Skeletal muscle satellite cell (primary cell): ENCODE measurements at regions not wholly inside any gene's neighbourhood (a gene's known extent, or its start where the extent isn't known, plus 50 kb on each side); places are given as distances from the start of the nearest gene placed in this dataset.

Experiments used
- H3K27me3 ChIP-seq: 2 replicates; pipeline ENCODE4 v1.7.0; 2013; ENCODE audit warnings: low read length; ENCODE audit not compliant: control insufficient read depth, insufficient read depth
- H3K36me3 ChIP-seq: 2 replicates; pipeline ENCODE4 v1.7.0; 2013; ENCODE audit warnings: mild to moderate bottlenecking, control low read depth, low read length; ENCODE audit not compliant: insufficient read depth
- H3K4me1 ChIP-seq: 2 replicates; pipeline ENCODE4 v1.7.0; 2013; ENCODE audit warnings: low read length; ENCODE audit not compliant: control insufficient read depth, insufficient read depth
- H3K4me2 ChIP-seq: 2 replicates; pipeline ENCODE4 v1.7.0; 2013; ENCODE audit warnings: mild to moderate bottlenecking, low read length
- H3K4me3 ChIP-seq: 2 replicates; pipeline ENCODE4 v1.7.0; 2013; ENCODE audit warnings: low read length
- H3K9ac ChIP-seq: 2 replicates; pipeline ENCODE4 v1.7.0; 2013; ENCODE audit warnings: mild to moderate bottlenecking, low read depth, low read length, moderate library complexity
- H3K9me3 ChIP-seq: replicated peaks from 2 replicates; pipeline ENCODE4 v1.7.0; 2013; ENCODE audit warnings: mild to moderate bottlenecking, control low read depth, low read length

DNA sequence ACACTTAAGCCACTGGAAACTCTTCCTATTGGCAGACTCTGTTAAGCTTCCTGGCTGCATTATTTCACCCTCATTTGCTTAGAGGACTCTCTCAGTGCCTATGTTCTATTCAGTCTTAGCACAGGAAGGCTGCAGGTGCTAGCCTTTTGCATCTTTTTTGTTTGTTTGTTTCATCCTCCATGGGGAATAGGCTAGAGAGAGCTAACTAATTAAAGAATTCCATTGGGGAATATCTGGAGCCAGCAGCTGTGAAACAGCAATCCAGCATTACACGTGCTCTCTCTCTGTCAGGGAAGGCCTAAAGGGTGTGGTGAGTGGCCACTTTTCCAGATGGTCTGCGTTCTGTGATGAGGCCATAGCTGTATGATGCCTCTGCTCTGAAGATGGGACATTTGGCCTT, 633.6 kb downstream of the SPRY1 start:
- Histone ChIP-seq H3K36me3 (no peaks in the 10 kb centered on the region), H3K9me3 (no peaks in the 10 kb centered on the region), H3K4me1 (no peaks in the 10 kb centered on the region), H3K27me3 (no peaks in the 10 kb centered on the region), H3K4me2 (no peak overlapping the region), H3K9ac (no peak overlapping the region), H3K4me3 (no peak overlapping the region)

DNA sequence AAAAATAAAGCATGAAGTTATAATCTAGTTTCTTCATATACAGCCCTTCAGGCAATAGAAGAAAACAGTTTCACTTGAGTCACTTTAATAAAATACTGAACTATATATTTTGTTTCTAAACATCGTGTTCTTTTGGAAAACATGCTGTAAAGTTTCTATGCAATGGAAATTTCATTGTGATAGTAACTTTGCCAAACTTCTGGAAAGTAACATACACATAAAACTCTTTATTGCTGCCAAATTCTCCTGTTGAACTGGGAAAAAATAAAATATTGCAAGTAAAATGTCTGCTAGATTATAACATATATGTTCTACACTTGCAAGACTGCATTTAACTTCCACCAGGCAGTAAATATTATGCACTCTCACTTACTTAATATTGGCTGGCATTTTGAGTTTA, 635.4 kb downstream of the SPRY1 start:
- H3K4me3 ChIP-seq: no peak overlapping the region
- H3K4me2 ChIP-seq: no peak overlapping the region
- H3K36me3 ChIP-seq: no peaks in the 10 kb centered on the region
- no peaks in the 10 kb centered on the region for H3K4me1 ChIP-seq
- no peak overlapping the region for H3K9ac ChIP-seq
- no peaks in the 10 kb centered on the region for H3K27me3 ChIP-seq
- H3K9me3 ChIP-seq: no peaks in the 10 kb centered on the region

DNA sequence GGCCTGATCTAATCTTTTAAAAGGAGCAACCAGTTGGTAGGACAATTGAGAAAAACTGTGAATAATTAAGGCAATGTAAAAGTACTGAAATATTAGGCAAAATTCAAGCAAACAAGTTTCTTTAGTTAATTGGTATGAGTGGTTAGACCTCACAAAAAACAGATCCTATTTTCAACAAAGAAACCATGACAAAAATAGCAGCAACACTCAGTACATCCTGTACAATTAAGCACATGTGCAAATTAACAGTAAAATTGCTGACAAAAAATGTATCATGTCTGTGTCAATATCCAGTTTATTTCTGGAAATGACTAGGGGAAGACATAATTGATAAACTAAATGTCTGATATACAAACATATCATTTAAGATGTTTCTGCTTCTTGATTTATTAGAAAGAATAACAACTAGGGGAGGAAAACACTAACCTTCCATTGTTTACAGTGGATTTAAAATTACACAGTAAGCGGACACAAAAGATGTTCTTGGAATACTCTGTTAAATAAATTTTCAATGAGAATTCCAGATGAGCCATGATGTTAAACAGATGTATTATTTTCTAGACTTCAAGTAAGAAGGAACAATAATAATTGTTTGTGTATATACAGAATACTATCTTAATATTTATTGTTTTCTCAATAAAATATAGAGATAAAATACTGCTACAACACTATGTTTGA, 638.9 kb downstream of the SPRY1 start:
- H3K4me1 ChIP-seq: no peaks in the 10 kb centered on the region

DNA sequence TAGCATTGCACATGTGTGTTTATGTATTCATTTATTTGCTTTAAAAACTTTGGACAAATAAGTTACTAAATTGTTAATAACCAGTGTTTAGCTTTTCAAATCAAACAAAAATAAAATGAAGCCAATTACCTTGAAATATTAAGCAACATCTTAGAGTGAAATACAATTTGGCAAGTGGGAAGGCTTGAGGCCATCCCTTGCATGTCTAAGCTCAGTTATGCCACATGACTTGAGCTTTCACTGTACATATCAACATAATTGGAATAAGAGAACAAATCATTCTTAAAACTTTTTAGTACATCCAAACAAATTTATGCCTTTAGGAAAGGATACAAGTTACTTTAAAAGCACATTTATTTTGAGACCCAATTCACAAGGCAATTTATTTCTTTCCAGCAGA, 640.6 kb downstream of the SPRY1 start:
- Histone ChIP-seq H3K9me3 (no peaks in the 10 kb centered on the region), H3K4me3 (no peak overlapping the region), H3K4me2 (no peak overlapping the region), H3K36me3 (no peaks in the 10 kb centered on the region), H3K9ac (no peak overlapping the region), H3K27me3 (no peaks in the 10 kb centered on the region), H3K4me1 (no peaks in the 10 kb centered on the region)

More for the DNA sequence above, 638.9 kb downstream of the SPRY1 start:
- no peaks in the 10 kb centered on the region for H3K27me3 ChIP-seq
- no peak overlapping the region for H3K9ac ChIP-seq
- H3K4me3 ChIP-seq: no peak overlapping the region
- H3K9me3 ChIP-seq: no peaks in the 10 kb centered on the region
- no peak overlapping the region for H3K4me2 ChIP-seq
- no peaks in the 10 kb centered on the region for H3K36me3 ChIP-seq

DNA sequence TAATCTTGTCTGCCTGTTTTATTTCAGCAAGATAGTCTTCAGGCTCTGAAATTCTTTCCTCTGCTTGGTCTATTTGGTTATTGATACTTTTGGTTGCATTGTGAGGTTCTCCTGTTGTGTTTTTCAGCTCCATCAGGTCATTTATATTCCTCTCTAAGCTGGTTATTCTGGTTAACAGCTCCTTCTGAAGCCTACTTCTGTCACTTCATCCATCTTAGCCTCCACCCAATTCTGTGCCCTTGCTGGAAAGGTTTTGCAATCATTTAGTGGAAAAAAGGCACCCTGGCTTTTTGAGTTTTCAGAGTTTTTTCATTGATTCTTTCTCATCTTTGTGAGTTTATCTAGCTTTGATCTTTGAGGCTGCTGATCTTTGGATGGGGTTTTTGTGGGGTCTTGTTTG, 647.7 kb downstream of the SPRY1 start:
- Histone ChIP-seq H3K4me2 (no peak overlapping the region), H3K9me3 (no peaks in the 10 kb centered on the region), H3K9ac (no peak overlapping the region), H3K4me1 (no peaks in the 10 kb centered on the region), H3K4me3 (no peak overlapping the region), H3K36me3 (no peaks in the 10 kb centered on the region), H3K27me3 (no peaks in the 10 kb centered on the region)

DNA sequence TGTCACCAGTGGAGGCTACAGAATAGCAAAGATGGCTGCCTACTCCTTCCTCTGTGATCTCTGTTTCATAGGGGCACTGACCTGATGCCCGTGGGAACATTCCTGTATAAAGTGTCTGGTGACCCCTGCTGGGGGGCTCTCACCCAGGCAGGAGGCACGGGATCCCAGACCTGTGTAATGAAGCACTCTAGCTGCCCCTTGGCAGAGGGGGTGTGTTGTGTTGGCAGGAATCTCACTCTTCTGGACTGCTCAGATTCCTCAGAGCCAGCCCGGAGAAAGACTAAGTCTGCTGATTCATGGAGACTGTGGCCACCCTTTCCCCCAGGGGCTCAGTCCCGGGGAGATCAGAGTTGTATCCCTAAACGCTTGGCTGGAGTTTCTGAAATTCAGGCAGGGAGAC, 648.3 kb downstream of the SPRY1 start:
- H3K4me1 ChIP-seq: no peaks in the 10 kb centered on the region
- H3K27me3 ChIP-seq: no peaks in the 10 kb centered on the region

DNA sequence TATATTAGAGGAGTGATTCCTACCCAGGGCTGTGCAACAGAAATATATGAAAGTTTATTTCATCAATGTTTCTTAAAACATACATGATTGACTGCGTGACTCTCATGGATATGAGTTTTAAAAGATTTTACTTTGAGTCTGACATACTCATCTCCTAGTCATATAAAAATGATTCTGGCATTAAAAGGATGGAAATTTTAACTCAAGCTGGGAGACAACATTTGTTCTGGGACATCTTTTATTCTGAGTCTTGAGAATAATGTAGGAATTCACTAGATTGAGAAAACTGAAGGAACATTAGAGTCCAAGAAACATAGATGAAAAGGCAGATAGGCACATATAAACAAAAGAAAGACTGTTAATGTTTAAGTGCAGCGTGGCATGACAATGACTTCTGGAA, 649.6 kb downstream of the SPRY1 start:
- H3K36me3 ChIP-seq: no peaks in the 10 kb centered on the region
- no peaks in the 10 kb centered on the region for H3K4me1 ChIP-seq
- no peaks in the 10 kb centered on the region for H3K9me3 ChIP-seq
- no peak overlapping the region for H3K4me2 ChIP-seq
- no peak overlapping the region for H3K4me3 ChIP-seq
- H3K9ac ChIP-seq: no peak overlapping the region
- H3K27me3 ChIP-seq: no peaks in the 10 kb centered on the region

More for the DNA sequence above, 648.3 kb downstream of the SPRY1 start:
- Histone ChIP-seq H3K9me3 (no peaks in the 10 kb centered on the region), H3K4me3 (no peak overlapping the region), H3K36me3 (no peaks in the 10 kb centered on the region), H3K4me2 (no peak overlapping the region), H3K9ac (no peak overlapping the region)

DNA sequence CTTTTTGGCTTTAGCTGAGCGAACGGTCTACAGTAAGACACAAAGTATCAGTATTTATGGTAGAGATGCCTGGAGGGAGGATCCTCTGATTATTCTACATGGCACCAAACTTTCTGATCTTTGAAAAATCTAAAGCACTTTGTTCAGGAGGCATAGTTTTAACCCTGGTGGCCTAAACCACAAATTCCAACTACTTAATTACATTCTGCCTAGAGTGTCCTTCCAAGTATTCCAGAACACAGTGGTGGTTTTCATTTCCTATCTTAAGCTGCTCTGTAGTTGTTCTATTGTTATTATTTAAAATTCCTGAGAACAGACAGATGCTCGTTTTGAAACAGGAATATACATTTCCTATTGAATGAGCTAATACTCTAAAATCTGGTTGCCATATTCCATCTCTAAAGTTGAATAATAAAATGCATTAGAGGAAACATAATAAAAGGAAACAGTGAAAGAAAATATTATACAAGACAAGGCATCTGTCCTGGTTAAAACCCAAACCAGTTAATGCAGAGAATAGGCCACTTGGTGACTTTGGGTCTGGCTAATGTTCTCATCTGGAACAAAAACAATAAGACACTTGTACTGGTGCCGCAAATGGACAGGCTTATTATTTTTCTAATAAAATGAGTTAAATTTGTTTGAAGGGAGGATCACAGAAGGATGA, 657.4 kb downstream of the SPRY1 start:
- Histone ChIP-seq H3K27me3 (no peaks in the 10 kb centered on the region), H3K4me1 (peaks cover 18% of the 10 kb centered on the region), H3K36me3 (no peaks in the 10 kb centered on the region), H3K9me3 (no peaks in the 10 kb centered on the region), H3K4me3 (no peak overlapping the region), H3K4me2 (no peak overlapping the region), H3K9ac (no peak overlapping the region)

DNA sequence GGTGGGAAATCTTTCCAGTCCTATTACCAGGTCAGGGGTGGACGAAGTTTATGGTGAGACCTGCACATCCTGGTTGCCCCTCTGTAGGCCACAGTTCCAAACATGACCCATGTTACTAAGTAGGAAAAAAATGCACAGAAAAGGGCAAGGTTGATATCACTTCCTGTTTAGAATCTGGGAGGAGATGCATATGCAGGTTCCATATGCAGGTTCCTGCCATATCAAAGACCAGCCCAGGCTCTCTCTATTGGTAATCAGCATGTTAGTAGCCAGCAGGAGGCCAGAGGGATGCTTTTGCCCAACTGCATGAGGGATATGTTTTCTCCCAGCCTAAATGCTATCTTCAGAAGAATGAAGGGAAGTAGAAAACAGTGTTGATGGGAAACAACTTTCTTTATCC, 657.2 kb downstream of the ANKRD50 start:
- Histone ChIP-seq H3K4me3 (no peak overlapping the region), H3K9ac (peak overlapping the region; percentile 31), H3K27me3 (no peaks in the 10 kb centered on the region), H3K4me2 (no peak overlapping the region), H3K4me1 (peaks cover 30% of the 10 kb centered on the region), H3K36me3 (no peaks in the 10 kb centered on the region), H3K9me3 (no peaks in the 10 kb centered on the region)

DNA sequence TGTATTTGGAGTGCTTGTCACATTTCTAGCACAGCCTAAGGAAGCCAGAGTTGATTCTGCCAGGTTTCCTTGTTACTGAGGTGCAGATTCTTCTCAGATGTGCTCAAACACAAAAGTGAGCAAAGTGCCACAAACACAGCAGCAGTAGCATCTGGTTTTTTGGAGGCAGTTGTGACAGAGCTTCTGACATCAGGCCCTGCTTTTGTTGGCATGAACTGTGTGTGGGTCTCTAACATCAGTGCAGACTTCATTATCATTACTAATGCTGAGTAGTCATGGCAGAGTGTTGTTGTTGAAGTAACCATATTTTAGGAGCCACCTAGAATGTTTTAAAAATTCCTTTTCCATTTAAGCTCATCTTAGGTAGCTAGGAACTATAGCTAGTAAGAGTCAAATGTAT, 656.6 kb downstream of the ANKRD50 start:
- no peak overlapping the region for H3K4me2 ChIP-seq

DNA sequence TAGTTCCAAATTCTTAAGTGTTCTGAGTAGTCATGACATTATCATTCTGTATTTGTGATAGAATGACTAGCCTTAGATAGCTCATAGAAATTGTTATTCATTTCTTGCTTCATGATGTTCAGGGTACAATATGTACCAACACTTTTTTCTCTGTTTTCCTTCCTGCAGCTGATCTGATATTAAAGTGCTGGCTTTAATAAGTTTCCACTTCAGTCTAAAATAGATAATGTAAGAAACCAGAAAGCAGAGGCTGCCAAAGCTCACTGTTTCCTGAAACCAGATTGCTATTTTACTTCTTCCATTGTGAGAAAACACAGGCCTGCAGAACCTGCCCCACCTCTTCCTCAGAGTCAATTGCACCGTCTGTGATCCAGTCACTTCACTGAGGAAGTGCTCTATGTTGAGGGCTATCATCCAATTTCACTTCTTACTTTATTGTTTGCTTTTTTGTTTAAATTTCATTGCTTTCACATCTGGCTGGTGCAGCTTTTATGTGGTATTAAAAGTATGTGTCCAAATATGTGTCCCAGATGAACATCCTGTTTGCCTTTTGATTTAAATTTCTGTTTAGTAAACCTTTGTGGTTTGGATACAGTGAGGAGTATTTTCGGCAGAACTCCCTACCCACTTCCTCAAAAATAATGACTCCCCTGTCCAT, 652.1 kb downstream of the ANKRD50 start:
- Histone ChIP-seq H3K36me3 (no peaks in the 10 kb centered on the region), H3K4me2 (peak overlapping the region; percentile 71), H3K9me3 (no peaks in the 10 kb centered on the region), H3K27me3 (no peaks in the 10 kb centered on the region), H3K4me1 (peaks cover 40% of the 10 kb centered on the region), H3K4me3 (peak overlapping the region; percentile 23), H3K9ac (peak overlapping the region; percentile 74)

More for the DNA sequence above, 656.6 kb downstream of the ANKRD50 start:
- H3K36me3 ChIP-seq: no peaks in the 10 kb centered on the region
- H3K27me3 ChIP-seq: no peaks in the 10 kb centered on the region
- H3K4me1 ChIP-seq: peaks cover 35% of the 10 kb centered on the region
- H3K4me3 ChIP-seq: no peak overlapping the region
- peak overlapping the region; percentile 31 for H3K9ac ChIP-seq
- H3K9me3 ChIP-seq: no peaks in the 10 kb centered on the region
